Spleen (tissue), 11 donors: ENCODE measurements at regions not wholly inside any gene's neighbourhood (a gene's known extent, or its start where the extent isn't known, plus 50 kb on each side); places are given as distances from the start of the nearest gene placed in this dataset.

Source experiments
- DNase-seq: peaks from one replicate; pipeline ENCODE4 v3.0.0-alpha.2; 2020
- H3K27ac ChIP-seq, 8 donors: fragments of 200-600 bp; sonication (generic) in 7 of 8; 1 replicate in 4 of 8; 2 replicates in 4 of 8; pipeline versions ENCODE4 v1.5.0 to v1.8.0; 2016 to 2021; ENCODE audit warnings: inconsistent platforms in 4 of 8, mild to moderate bottlenecking in 4 of 8, moderate library complexity in 1 of 8
- H3K27me3 ChIP-seq, 7 donors: fragments of 200-600 bp; sonication (generic) in 6 of 7; replicated peaks in 1 of 7; 1 replicate in 4 of 7; 2 replicates in 3 of 7; pipeline versions ENCODE4 v1.5.0 to v1.8.0; 2016 to 2021; ENCODE audit warnings: inconsistent platforms in 3 of 7, mild to moderate bottlenecking in 1 of 7
- H3K36me3 ChIP-seq, 6 donors: fragments of 200-600 bp; sonication (generic) in 5 of 6; 1 replicate in 4 of 6; 2 replicates in 2 of 6; pipeline versions ENCODE4 v1.5.0 to v1.8.0; 2016 to 2021; ENCODE audit warnings: inconsistent platforms in 2 of 6
- H3K4me1 ChIP-seq, 6 donors: fragments of 200-600 bp; sonication (generic) in 5 of 6; 1 replicate in 3 of 6; 2 replicates in 3 of 6; pipeline versions ENCODE4 v1.5.0 to v1.8.0; 2016 to 2021; ENCODE audit warnings: inconsistent platforms in 3 of 6
- H3K4me3 ChIP-seq, 8 donors: fragments of 200-600 bp; sonication (generic) in 7 of 8; 1 replicate in 4 of 8; 2 replicates in 4 of 8; pipeline versions ENCODE4 v1.5.0 to v1.8.0; 2016 to 2021; ENCODE audit warnings: inconsistent platforms in 4 of 8, mild to moderate bottlenecking in 4 of 8, moderate library complexity in 2 of 8
- H3K9me3 ChIP-seq, 8 donors: fragments of 200-600 bp; sonication (generic) in 7 of 8; 1 replicate in 4 of 8; 2 replicates in 4 of 8; pipeline versions ENCODE4 v1.5.0 to v1.8.0; 2016 to 2021; ENCODE audit warnings: inconsistent platforms in 4 of 8
- CTCF ChIP-seq, 11 experiments: fragments of 200-600 bp in 7 of 11; fragments of 450-650 bp in 4 of 11; sonication (generic) in 4 of 11; IDR thresholded peaks in 8 of 11; conservative IDR thresholded peaks in 3 of 11; 1 replicate in 7 of 11; 2 replicates in 4 of 11; pipeline versions ENCODE4 v1.4.0 to v1.8.0; 2016 to 2021; ENCODE audit warnings: antibody characterized with exemption in 11 of 11, inconsistent platforms in 4 of 11, mild to moderate bottlenecking in 1 of 11
- POLR2A ChIP-seq, 3 donors: fragments of 450-650 bp; IDR thresholded peaks; one replicate each; pipeline ENCODE4 v1.5.1; 2017; ENCODE audit warnings: antibody characterized with exemption in 3 of 3, mild to moderate bottlenecking in 1 of 3
- POLR2AphosphoS5 ChIP-seq, 3 donors: sonication (generic); formaldehyde crosslinking; IDR thresholded peaks; one replicate each; pipeline ENCODE4 v1.5.1; 2017; ENCODE audit warnings: antibody characterized with exemption in 3 of 3
- WGBS, 5 donors: extraction: QIAGEN DNeasy Blood & Tissue Kit in 3 of 5; methylation state at CpG; one replicate each; pipeline versions ENCODE4 v1.1.5 to v1.1.7; 2013 to 2018; 5-methylcytosine and 5-hydroxymethylcytosine counted together
- intact Hi-C: fragments of 100-400 bp; cut with DNase I; formaldehyde crosslinking; loops from one replicate; pipeline ENCODE4 v1.15.0; 2023; ENCODE audit warnings: low total_unique reads
- donor health status: healthy with polysubstance abuse.
- donor health status: DM: no; HTN: no; CAD: no; lungs with moderate emphysema.
- donor health status: DM: no; HTN: no; CAD: no.
- donor health status: Bipolar disorder and iron deficiency.
- donor health status: healthy.
- donor health status: DM: no; HTN: no; CAD: no.
- donor health status: DM: yes; HTN: yes; CAD: no.

- Histone ChIP-seq H3K4me3 (no peak overlapping the region), H3K9me3 (no peaks in the 10 kb centered on the region), H3K36me3 (no peaks in the 10 kb centered on the region), H3K4me1 (no peaks in the 10 kb centered on the region), H3K27me3 (peaks cover 0 to 34% (median 0%) of the 10 kb centered on the region in 7 donors), H3K27ac (no peak overlapping the region)
- WGBS, 5 donors, result 65 to 78% (median 75%) methylated on average over 3 of the region's 3 CpGs
- TF ChIP-seq CTCF (IDR thresholded peaks at IDR 0.05 in 8 of 11, conservative IDR thresholded peaks at IDR 0.05 in 3 of 11) (no peak), POLR2A (IDR thresholded peaks at IDR 0.05) (no peak), POLR2AphosphoS5 (IDR thresholded peaks at IDR 0.05) (no peak)
- intact Hi-C loops, result no loop called here
- DNase-seq, result no peak
These were observed 483.5 kb upstream of the TNC start for GRCh38 chr9:115601434-115601833.

- H3K27ac ChIP-seq, result no peak overlapping the region
- intact Hi-C loops, result no loop called here
- peaks cover 0 to 6% (median 0%) of the 10 kb centered on the region in 8 donors for H3K9me3 ChIP-seq
- H3K4me1 ChIP-seq, result no peaks in the 10 kb centered on the region
- peaks cover 0 to 8% (median 0%) of the 10 kb centered on the region in 7 donors for H3K27me3 ChIP-seq
- H3K4me3 ChIP-seq, result no peak overlapping the region
- WGBS, 5 donors, result 68 to 83% (median 71%) methylated on average over 2 of the region's 2 CpGs
- TF ChIP-seq CTCF (IDR thresholded peaks at IDR 0.05 in 8 of 11, conservative IDR thresholded peaks at IDR 0.05 in 3 of 11) (no peak), POLR2AphosphoS5 (IDR thresholded peaks at IDR 0.05) (no peak), POLR2A (IDR thresholded peaks at IDR 0.05) (no peak)
- DNase-seq, result no peak
- H3K36me3 ChIP-seq, result no peaks in the 10 kb centered on the region
These were observed 487.0 kb upstream of the TNC start for GRCh38 chr9:115604831-115605483.

DNA sequence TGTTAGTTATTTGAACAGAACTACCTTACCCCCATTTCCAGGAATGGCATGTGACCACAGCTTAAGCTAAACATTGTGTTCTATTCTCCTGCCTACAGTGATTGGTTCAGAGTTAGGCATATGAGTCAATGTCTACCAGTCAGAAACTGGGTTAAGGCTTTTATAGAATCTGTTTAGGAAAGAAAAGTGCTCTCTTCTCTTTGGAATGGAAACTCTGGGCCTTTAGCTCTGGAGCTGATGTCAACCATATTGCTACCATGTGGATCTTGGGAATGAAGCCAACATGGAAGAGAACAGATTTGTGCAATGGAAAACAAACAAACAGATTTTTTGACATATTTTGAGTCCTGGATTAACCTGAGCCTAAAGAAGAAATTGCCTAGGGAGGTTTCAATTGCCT lies 488.9 kb upstream of the TNC start:
- TF ChIP-seq POLR2A (IDR thresholded peaks at IDR 0.05) (no peak), CTCF (IDR thresholded peaks at IDR 0.05 in 8 of 11, conservative IDR thresholded peaks at IDR 0.05 in 3 of 11) (no peak), POLR2AphosphoS5 (IDR thresholded peaks at IDR 0.05) (no peak)
- H3K9me3 ChIP-seq, result peaks cover 0 to 6% (median 0%) of the 10 kb centered on the region in 8 donors
- peaks cover 0 to 6% (median 0%) of the 10 kb centered on the region in 7 donors for H3K27me3 ChIP-seq
- no peak overlapping the region for H3K4me3 ChIP-seq
- H3K4me1 ChIP-seq, result no peaks in the 10 kb centered on the region
- intact Hi-C loops, result no loop called here
- DNase-seq, result no peak
- no peaks in the 10 kb centered on the region for H3K36me3 ChIP-seq
- H3K27ac ChIP-seq, result no peak overlapping the region

GRCh38 chr9:115614326-115614999 lies 496.5 kb upstream of the TNC start:
- Histone ChIP-seq H3K9me3 (peaks cover 0 to 6% (median 0%) of the 10 kb centered on the region in 8 donors), H3K27ac (no peak overlapping the region), H3K4me1 (no peaks in the 10 kb centered on the region), H3K4me3 (no peak overlapping the region), H3K27me3 (peaks cover 0 to 16% (median 0%) of the 10 kb centered on the region in 7 donors), H3K36me3 (no peaks in the 10 kb centered on the region)
- TF ChIP-seq POLR2A (IDR thresholded peaks at IDR 0.05) (no peak), POLR2AphosphoS5 (IDR thresholded peaks at IDR 0.05) (no peak), CTCF (IDR thresholded peaks at IDR 0.05 in 8 of 11, conservative IDR thresholded peaks at IDR 0.05 in 3 of 11) (no peak)
- 70 to 84% (median 81%) methylated on average over 4 of the region's 4 CpGs for WGBS, 5 donors
- intact Hi-C loops, result no loop called here
- no peak for DNase-seq
